ENCODE measurements at regions not wholly inside any gene's neighbourhood (a gene's known extent, or its start where the extent isn't known, plus 50 kb on each side); places are given as distances from the start of the nearest gene placed in this dataset.

DNA sequence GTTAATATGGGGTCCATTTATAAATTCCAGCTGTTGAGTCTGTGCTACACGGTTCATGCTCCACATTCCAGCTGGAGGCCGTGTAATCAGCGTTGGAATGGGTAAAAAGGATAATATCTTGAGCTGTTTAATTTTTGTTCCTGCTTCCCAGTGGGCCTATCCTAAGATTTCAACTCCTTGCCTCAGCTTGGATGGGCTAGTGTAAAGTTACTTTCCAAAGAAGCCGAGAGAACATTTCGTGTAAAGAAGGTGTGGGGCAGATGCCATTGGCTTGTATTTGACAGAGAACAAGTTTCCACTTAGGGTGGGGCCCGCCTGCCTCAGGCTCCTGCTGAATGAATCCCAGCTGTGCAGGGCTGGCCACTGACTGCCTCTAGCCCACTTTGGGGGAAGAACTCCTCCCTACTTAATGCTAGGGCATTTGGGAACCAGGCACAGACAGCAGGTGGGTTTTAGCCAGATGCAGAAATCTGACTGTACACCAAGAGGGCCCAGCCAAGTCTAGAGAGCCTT is 125.9 kb upstream of the LYZL2 start:
- Histone ChIP-seq H3K4me3 (ENCODE audit: low read length) (no peak overlapping the region), H3K36me3 (ENCODE audit: insufficient read depth, low read length) (no peaks in the 10 kb centered on the region), H3K79me2 (replicated peaks; ENCODE audit: insufficient read depth, low read length) (no peaks in the 10 kb centered on the region), H4K20me1 (ENCODE audit: insufficient read depth) (no peaks in the 10 kb centered on the region), H3K27ac (ENCODE audit: low read length) (no peak overlapping the region), H2AFZ (ENCODE audit: low read depth, low read length) (no peak overlapping the region), H3K9me3 (ENCODE audit: low read length) (no peaks in the 10 kb centered on the region), H3F3A (ENCODE audit: insufficient read depth, low read length, poor library complexity, severe bottlenecking) (no peaks in the 10 kb centered on the region), H3K4me2 (ENCODE audit: low read length) (no peak overlapping the region), H3K9ac (ENCODE audit: low read length) (no peak overlapping the region), H3K9me2 (ENCODE audit: insufficient read depth, low read length) (no peaks in the 10 kb centered on the region), H3K27me3 (ENCODE audit: insufficient read depth, low read depth, low read length) (no peaks in the 10 kb centered on the region)
- TF ChIP-seq RAD21 (conservative IDR thresholded peaks at IDR 0.05): no peak
- TF ChIP-seq MXI1 (conservative IDR thresholded peaks at IDR 0.05; ENCODE audit: poor library complexity, severe bottlenecking): no peak
- no peak for TF ChIP-seq EP300 (conservative IDR thresholded peaks at IDR 0.05; ENCODE audit: poor library complexity, severe bottlenecking)
- no peak for TF ChIP-seq SMC3 (conservative IDR thresholded peaks at IDR 0.05; ENCODE audit: poor library complexity)
- TF ChIP-seq, protein P1, sequence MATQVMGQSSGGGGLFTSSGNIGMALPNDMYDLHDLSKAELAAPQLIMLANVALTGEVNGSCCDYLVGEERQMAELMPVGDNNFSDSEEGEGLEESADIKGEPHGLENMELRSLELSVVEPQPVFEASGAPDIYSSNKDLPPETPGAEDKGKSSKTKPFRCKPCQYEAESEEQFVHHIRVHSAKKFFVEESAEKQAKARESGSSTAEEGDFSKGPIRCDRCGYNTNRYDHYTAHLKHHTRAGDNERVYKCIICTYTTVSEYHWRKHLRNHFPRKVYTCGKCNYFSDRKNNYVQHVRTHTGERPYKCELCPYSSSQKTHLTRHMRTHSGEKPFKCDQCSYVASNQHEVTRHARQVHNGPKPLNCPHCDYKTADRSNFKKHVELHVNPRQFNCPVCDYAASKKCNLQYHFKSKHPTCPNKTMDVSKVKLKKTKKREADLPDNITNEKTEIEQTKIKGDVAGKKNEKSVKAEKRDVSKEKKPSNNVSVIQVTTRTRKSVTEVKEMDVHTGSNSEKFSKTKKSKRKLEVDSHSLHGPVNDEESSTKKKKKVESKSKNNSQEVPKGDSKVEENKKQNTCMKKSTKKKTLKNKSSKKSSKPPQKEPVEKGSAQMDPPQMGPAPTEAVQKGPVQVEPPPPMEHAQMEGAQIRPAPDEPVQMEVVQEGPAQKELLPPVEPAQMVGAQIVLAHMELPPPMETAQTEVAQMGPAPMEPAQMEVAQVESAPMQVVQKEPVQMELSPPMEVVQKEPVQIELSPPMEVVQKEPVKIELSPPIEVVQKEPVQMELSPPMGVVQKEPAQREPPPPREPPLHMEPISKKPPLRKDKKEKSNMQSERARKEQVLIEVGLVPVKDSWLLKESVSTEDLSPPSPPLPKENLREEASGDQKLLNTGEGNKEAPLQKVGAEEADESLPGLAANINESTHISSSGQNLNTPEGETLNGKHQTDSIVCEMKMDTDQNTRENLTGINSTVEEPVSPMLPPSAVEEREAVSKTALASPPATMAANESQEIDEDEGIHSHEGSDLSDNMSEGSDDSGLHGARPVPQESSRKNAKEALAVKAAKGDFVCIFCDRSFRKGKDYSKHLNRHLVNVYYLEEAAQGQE (IDR thresholded peaks at IDR 0.05; ENCODE audit: borderline replicate concordance): no peak
- TF ChIP-seq, protein P2, sequence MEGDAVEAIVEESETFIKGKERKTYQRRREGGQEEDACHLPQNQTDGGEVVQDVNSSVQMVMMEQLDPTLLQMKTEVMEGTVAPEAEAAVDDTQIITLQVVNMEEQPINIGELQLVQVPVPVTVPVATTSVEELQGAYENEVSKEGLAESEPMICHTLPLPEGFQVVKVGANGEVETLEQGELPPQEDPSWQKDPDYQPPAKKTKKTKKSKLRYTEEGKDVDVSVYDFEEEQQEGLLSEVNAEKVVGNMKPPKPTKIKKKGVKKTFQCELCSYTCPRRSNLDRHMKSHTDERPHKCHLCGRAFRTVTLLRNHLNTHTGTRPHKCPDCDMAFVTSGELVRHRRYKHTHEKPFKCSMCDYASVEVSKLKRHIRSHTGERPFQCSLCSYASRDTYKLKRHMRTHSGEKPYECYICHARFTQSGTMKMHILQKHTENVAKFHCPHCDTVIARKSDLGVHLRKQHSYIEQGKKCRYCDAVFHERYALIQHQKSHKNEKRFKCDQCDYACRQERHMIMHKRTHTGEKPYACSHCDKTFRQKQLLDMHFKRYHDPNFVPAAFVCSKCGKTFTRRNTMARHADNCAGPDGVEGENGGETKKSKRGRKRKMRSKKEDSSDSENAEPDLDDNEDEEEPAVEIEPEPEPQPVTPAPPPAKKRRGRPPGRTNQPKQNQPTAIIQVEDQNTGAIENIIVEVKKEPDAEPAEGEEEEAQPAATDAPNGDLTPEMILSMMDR (IDR thresholded peaks at IDR 0.05; ENCODE audit: poor library complexity, severe bottlenecking): no peak
- no peak for TF ChIP-seq TAF1 (IDR thresholded peaks at IDR 0.05; ENCODE audit: low read depth)
- TF ChIP-seq POLR2AphosphoS5 (IDR thresholded peaks at IDR 0.05): no peak
- TF ChIP-seq EZH2 (IDR thresholded peaks at IDR 0.05; ENCODE audit: borderline replicate concordance, insufficient read depth, low read length, poor library complexity, severe bottlenecking): no peak

DNA sequence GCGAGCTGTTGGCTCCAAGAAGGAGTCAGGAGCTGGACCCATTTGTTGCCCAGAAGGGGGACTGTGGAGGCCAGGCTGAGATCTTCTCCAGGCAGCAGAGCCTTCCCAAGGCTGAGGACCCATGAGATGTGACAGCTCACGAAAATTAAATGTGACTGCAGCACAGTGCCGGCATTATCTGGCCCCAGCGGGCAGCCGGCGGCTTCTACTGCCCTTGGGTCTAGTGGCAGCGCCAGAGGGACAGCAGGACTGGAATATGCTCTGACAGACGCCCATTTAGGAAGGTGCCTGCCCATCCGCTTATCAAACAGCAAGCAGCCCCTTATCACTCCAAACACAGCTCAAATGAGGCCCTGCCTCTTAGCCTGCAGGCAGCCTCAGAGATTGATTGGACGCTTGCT is 122.9 kb upstream of the LYZL2 start:
- no peaks in the 10 kb centered on the region for H3F3A ChIP-seq (ENCODE audit: insufficient read depth, low read length, poor library complexity, severe bottlenecking)
- H3K79me2 ChIP-seq (replicated peaks; ENCODE audit: insufficient read depth, low read length): no peaks in the 10 kb centered on the region
- no peak overlapping the region for H2AFZ ChIP-seq (ENCODE audit: low read depth, low read length)
- TF ChIP-seq EZH2 (IDR thresholded peaks at IDR 0.05; ENCODE audit: borderline replicate concordance, insufficient read depth, low read length, poor library complexity, severe bottlenecking): no peak
- no peak for TF ChIP-seq POLR2AphosphoS5 (IDR thresholded peaks at IDR 0.05)
- TF ChIP-seq TAF1 (IDR thresholded peaks at IDR 0.05; ENCODE audit: low read depth): no peak
- TF ChIP-seq MXI1 (conservative IDR thresholded peaks at IDR 0.05; ENCODE audit: poor library complexity, severe bottlenecking): no peak
- TF ChIP-seq, protein P1 (IDR thresholded peaks at IDR 0.05; ENCODE audit: borderline replicate concordance): no peak
- TF ChIP-seq EP300 (conservative IDR thresholded peaks at IDR 0.05; ENCODE audit: poor library complexity, severe bottlenecking): no peak
- TF ChIP-seq, protein P2 (IDR thresholded peaks at IDR 0.05; ENCODE audit: poor library complexity, severe bottlenecking): no peak
- no peak for TF ChIP-seq RAD21 (conservative IDR thresholded peaks at IDR 0.05)
- TF ChIP-seq SMC3 (conservative IDR thresholded peaks at IDR 0.05; ENCODE audit: poor library complexity): no peak
- H4K20me1 ChIP-seq (ENCODE audit: insufficient read depth): no peaks in the 10 kb centered on the region
- H3K9me3 ChIP-seq (ENCODE audit: low read length): no peaks in the 10 kb centered on the region
- H3K9ac ChIP-seq (ENCODE audit: low read length): no peak overlapping the region
- H3K9me2 ChIP-seq (ENCODE audit: insufficient read depth, low read length): no peaks in the 10 kb centered on the region
- H3K4me3 ChIP-seq (ENCODE audit: low read length): no peak overlapping the region
- H3K36me3 ChIP-seq (ENCODE audit: insufficient read depth, low read length): no peaks in the 10 kb centered on the region
- no peak overlapping the region for H3K4me2 ChIP-seq (ENCODE audit: low read length)
- H3K27ac ChIP-seq (ENCODE audit: low read length): no peak overlapping the region
- H3K27me3 ChIP-seq (ENCODE audit: insufficient read depth, low read depth, low read length): no peaks in the 10 kb centered on the region
